Astrocyte (in vitro differentiated cells and primary cell): ENCODE measurements at regions not wholly inside any gene's neighbourhood (a gene's known extent, or its start where the extent isn't known, plus 50 kb on each side); places are given as distances from the start of the nearest gene placed in this dataset.

Source experiments
- DNase-seq: peaks from one replicate; pipeline ENCODE4 v3.0.0-alpha.2; 2010; ENCODE audit warnings: low read depth
- FAIRE-seq: peaks from 2 replicates; lab custom pipeline; 2011; peaks lifted over from hg19 to GRCh38; lab: Jason Lieb, UNC
- H2AFZ ChIP-seq: 2 replicates; pipeline ENCODE4 v1.6.0; 2012; ENCODE audit warnings: low read depth, low read length, inconsistent platforms
- H3K27ac ChIP-seq: 2 replicates; pipeline ENCODE4 v1.5.1; 2011; ENCODE audit warnings: low read depth, low read length, inconsistent platforms
- H3K27me3 ChIP-seq: 2 replicates; pipeline ENCODE4 v1.6.0; 2011; ENCODE audit warnings: low read length, inconsistent platforms; ENCODE audit not compliant: insufficient read depth
- H3K36me3 ChIP-seq: 2 replicates; pipeline ENCODE4 v1.5.1; 2011; ENCODE audit warnings: low read length, inconsistent platforms; ENCODE audit not compliant: insufficient read depth
- H3K4me1 ChIP-seq: 2 replicates; pipeline ENCODE4 v1.5.1; 2011; ENCODE audit warnings: low read length, inconsistent platforms; ENCODE audit not compliant: insufficient read depth
- H3K4me2 ChIP-seq: 2 replicates; pipeline ENCODE4 v1.6.0; 2012; ENCODE audit warnings: low read length, inconsistent platforms
- H3K4me3 ChIP-seq: 2 replicates; pipeline ENCODE4 v1.5.1; 2011; ENCODE audit warnings: low read depth, mild to moderate bottlenecking, low read length, inconsistent platforms; ENCODE audit not compliant: insufficient read depth
- H3K79me2 ChIP-seq: 2 replicates; pipeline ENCODE4 v1.6.0; 2012; ENCODE audit warnings: mild to moderate bottlenecking, low read length, inconsistent platforms; ENCODE audit not compliant: insufficient read depth
- H3K9ac ChIP-seq: 2 replicates; pipeline ENCODE4 v1.6.0; 2012; ENCODE audit warnings: mild to moderate bottlenecking, low read length, inconsistent platforms
- H3K9me3 ChIP-seq: 2 replicates; pipeline ENCODE4 v1.5.1; 2012; ENCODE audit warnings: low read depth, mild to moderate bottlenecking, low read length, inconsistent platforms; ENCODE audit not compliant: insufficient read depth
- H4K20me1 ChIP-seq: 2 replicates; pipeline ENCODE4 v1.6.0; 2012; ENCODE audit warnings: low read length, inconsistent platforms; ENCODE audit not compliant: insufficient read depth
- H3K27ac Mint-ChIP-seq: one replicate; pipeline ENCODE4 v1.8.0; 2021; ENCODE audit warnings: mild to moderate bottlenecking, mixed read lengths; ENCODE audit not compliant: unreplicated experiment
- H3K27me3 Mint-ChIP-seq: one replicate; pipeline ENCODE4 v1.8.0; 2021; ENCODE audit warnings: low read depth, mixed read lengths; ENCODE audit not compliant: unreplicated experiment
- H3K36me3 Mint-ChIP-seq: one replicate; pipeline ENCODE4 v1.8.0; 2021; ENCODE audit warnings: low read depth, mixed read lengths; ENCODE audit not compliant: unreplicated experiment
- H3K4me1 Mint-ChIP-seq: one replicate; pipeline ENCODE4 v1.8.0; 2021; ENCODE audit warnings: low read depth, mixed read lengths; ENCODE audit not compliant: unreplicated experiment
- H3K4me3 Mint-ChIP-seq: one replicate; pipeline ENCODE4 v1.8.0; 2021; ENCODE audit warnings: mild to moderate bottlenecking, moderate library complexity, mixed read lengths; ENCODE audit not compliant: unreplicated experiment
- H3K9me3 Mint-ChIP-seq: one replicate; pipeline ENCODE4 v1.8.0; 2021; ENCODE audit warnings: mild to moderate bottlenecking, mixed read lengths; ENCODE audit not compliant: unreplicated experiment
- EZH2 ChIP-seq: IDR thresholded peaks from 2 replicates; pipeline ENCODE4 v1.6.1; 2012; ENCODE audit warnings: mild to moderate bottlenecking, low read length, inconsistent platforms; ENCODE audit not compliant: insufficient read depth
- TF ChIP-seq, protein P1 (sequence below): IDR thresholded peaks from 2 replicates; pipeline ENCODE4 v1.5.1; 2011; ENCODE audit warnings: low read depth, mild to moderate bottlenecking, inconsistent platforms, low read length, moderate library complexity; ENCODE audit not compliant: insufficient read depth

DNA sequence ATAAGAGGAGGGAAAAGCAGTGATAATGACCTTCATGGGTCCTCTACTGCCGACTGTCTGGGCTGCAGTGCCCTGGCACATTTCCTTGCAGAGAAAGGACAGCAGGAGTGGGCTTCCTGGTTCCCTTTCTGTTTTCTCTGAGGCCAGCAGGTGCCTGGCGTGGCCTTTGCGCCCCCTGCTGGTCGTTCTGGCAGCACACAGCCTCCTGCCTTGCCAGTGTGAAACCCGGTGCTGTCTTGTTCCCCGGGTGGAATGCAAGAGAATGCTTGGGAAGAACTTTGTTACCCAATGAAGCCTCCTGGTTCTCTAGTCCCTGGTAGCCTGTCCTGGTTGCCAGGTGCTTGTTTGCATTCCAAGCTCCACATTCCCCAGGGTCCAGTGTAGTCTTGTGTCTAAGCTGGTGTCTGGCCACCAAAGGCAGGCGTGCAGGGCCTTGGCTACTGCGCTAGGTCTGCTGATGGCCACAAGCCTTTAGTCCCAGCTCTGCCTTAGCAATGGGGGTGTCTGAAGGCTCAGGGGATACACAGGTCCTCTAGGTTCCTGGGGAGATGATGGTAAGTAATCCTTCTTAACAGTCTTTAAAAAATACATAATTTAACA lies 1392.4 kb upstream of the TMEM132C start:
- TF ChIP-seq, protein P1, sequence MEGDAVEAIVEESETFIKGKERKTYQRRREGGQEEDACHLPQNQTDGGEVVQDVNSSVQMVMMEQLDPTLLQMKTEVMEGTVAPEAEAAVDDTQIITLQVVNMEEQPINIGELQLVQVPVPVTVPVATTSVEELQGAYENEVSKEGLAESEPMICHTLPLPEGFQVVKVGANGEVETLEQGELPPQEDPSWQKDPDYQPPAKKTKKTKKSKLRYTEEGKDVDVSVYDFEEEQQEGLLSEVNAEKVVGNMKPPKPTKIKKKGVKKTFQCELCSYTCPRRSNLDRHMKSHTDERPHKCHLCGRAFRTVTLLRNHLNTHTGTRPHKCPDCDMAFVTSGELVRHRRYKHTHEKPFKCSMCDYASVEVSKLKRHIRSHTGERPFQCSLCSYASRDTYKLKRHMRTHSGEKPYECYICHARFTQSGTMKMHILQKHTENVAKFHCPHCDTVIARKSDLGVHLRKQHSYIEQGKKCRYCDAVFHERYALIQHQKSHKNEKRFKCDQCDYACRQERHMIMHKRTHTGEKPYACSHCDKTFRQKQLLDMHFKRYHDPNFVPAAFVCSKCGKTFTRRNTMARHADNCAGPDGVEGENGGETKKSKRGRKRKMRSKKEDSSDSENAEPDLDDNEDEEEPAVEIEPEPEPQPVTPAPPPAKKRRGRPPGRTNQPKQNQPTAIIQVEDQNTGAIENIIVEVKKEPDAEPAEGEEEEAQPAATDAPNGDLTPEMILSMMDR: peak; percentile 70
- no peak for TF ChIP-seq EZH2
- peak; percentile 4 for DNase-seq
- H3K27ac ChIP-seq: no peak overlapping the region
- H3K9ac ChIP-seq: no peak overlapping the region
- no peak for FAIRE-seq
- H3K4me3 ChIP-seq: no peak overlapping the region
- no peaks in the 10 kb centered on the region for H3K9me3 ChIP-seq
- H4K20me1 ChIP-seq: no peaks in the 10 kb centered on the region
- no peak overlapping the region for H3K4me2 ChIP-seq
- Mint-ChIP-seq H3K4me3 (no peak overlapping the region), H3K27ac (no peak overlapping the region), H3K4me1 (no peaks in the 10 kb centered on the region), H3K9me3 (peaks cover 3% of the 10 kb centered on the region), H3K36me3 (no peaks in the 10 kb centered on the region), H3K27me3 (no peaks in the 10 kb centered on the region)
- no peak overlapping the region for H2AFZ ChIP-seq
- no peaks in the 10 kb centered on the region for H3K4me1 ChIP-seq
- H3K27me3 ChIP-seq: no peaks in the 10 kb centered on the region
- no peaks in the 10 kb centered on the region for H3K36me3 ChIP-seq
- H3K79me2 ChIP-seq: no peaks in the 10 kb centered on the region

DNA sequence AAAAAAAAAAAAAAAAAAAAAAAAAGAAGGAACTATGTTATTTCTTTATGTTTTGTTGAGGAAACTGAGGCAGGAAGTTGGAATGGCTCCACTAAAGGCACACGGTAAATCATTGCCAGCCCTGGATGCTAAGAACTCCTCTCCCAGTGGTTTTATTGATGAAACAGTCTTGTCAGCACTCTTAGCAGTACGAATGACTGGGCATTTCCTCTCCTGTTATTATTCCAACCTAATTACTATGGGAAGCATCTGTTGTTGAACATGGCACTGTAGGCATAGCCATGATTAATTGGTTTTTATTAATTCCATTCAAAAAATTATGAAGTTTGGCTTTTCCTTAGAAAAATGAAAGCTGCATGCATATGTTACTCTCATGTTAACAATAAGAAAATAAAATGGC lies 1387.1 kb upstream of the TMEM132C start:
- Histone ChIP-seq H3K27ac (no peak overlapping the region), H3K4me1 (no peaks in the 10 kb centered on the region), H3K4me2 (no peak overlapping the region), H2AFZ (no peak overlapping the region), H3K27me3 (no peaks in the 10 kb centered on the region), H3K4me3 (no peak overlapping the region), H3K9me3 (no peaks in the 10 kb centered on the region), H3K9ac (no peak overlapping the region), H4K20me1 (no peaks in the 10 kb centered on the region), H3K79me2 (no peaks in the 10 kb centered on the region), H3K36me3 (no peaks in the 10 kb centered on the region)
- Mint-ChIP-seq H3K36me3 (no peaks in the 10 kb centered on the region), H3K4me1 (no peaks in the 10 kb centered on the region), H3K4me3 (no peak overlapping the region), H3K9me3 (peaks cover 9% of the 10 kb centered on the region), H3K27me3 (no peaks in the 10 kb centered on the region), H3K27ac (no peak overlapping the region)
- TF ChIP-seq EZH2: no peak
- TF ChIP-seq, protein P1: no peak
- DNase-seq (no peak), FAIRE-seq (no peak)

DNA sequence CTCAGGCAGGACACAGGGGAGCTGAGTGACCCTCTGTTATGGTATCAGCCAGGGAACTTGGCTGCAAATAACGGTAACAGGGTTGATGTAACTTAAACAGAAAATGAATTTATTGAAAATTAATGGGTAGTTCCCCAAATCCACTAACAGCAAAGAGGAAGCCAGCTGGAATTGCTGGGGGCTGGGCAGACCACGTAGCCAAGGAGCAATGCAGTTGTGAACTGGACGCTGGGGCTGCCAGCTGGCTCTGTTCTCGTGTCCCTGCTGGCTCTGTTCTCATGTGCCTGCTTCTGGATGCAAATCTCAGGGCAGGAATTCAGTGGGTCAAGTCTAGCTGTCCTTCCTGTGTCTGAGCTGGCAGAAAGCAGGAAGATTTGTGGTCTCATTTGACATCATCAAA lies 1383.3 kb upstream of the TMEM132C start:
- Histone ChIP-seq H2AFZ (no peak overlapping the region), H3K4me2 (no peak overlapping the region), H3K27me3 (no peaks in the 10 kb centered on the region), H3K27ac (no peak overlapping the region), H3K4me1 (no peaks in the 10 kb centered on the region), H3K36me3 (no peaks in the 10 kb centered on the region), H3K79me2 (no peaks in the 10 kb centered on the region), H4K20me1 (no peaks in the 10 kb centered on the region), H3K9ac (no peak overlapping the region), H3K9me3 (no peaks in the 10 kb centered on the region), H3K4me3 (no peak overlapping the region)
- H3K4me3 Mint-ChIP-seq: no peak overlapping the region
- no peak for TF ChIP-seq EZH2
- TF ChIP-seq, protein P1: no peak
- DNase-seq: peak; percentile 4
- H3K9me3 Mint-ChIP-seq: peaks cover 12% of the 10 kb centered on the region
- FAIRE-seq: no peak
- H3K4me1 Mint-ChIP-seq: no peaks in the 10 kb centered on the region
- no peak overlapping the region for H3K27ac Mint-ChIP-seq
- H3K27me3 Mint-ChIP-seq: no peaks in the 10 kb centered on the region
- H3K36me3 Mint-ChIP-seq: no peaks in the 10 kb centered on the region
